PFSK-1 (cell line): ENCODE measurements at regions not wholly inside any gene's neighbourhood (a gene's known extent, or its start where the extent isn't known, plus 50 kb on each side); places are given as distances from the start of the nearest gene placed in this dataset.

ENCODE experiments used
- FOXP2 ChIP-seq: optimal IDR thresholded peaks from 2 replicates; pipeline ENCODE3; 2011; ENCODE audit warnings: borderline replicate concordance, control low read depth, inconsistent platforms; ENCODE audit not compliant: insufficient read depth; ENCODE audit errors: extremely low read length, extremely low read depth
- POLR2AphosphoS5 ChIP-seq: IDR thresholded peaks from 2 replicates; pipeline ENCODE4 v1.6.1; 2012; ENCODE audit warnings: low read depth, mild to moderate bottlenecking, control low read depth, low read length, moderate library complexity
- REST ChIP-seq, 2 experiments: IDR thresholded peaks; 2 replicates each; pipeline versions ENCODE4 v1.6.1 to v1.8.0; 2011 to 2012; ENCODE audit warnings: low read depth in 2 of 2, low read length in 2 of 2, control low read depth in 1 of 2, inconsistent platforms in 1 of 2, mild to moderate bottlenecking in 1 of 2, moderate library complexity in 1 of 2; ENCODE audit not compliant: insufficient read depth in 1 of 2
- SIN3A ChIP-seq: IDR thresholded peaks from 2 replicates; pipeline ENCODE4 v1.6.1; 2012; ENCODE audit warnings: mild to moderate bottlenecking, low read length, moderate library complexity, borderline replicate concordance; ENCODE audit not compliant: insufficient read depth
- TAF1 ChIP-seq: IDR thresholded peaks from 2 replicates; pipeline ENCODE4 v1.6.1; 2012; ENCODE audit warnings: low read length, control low read depth, borderline replicate concordance; ENCODE audit not compliant: insufficient read depth

GRCh38 chr5:21661184-21661583 is 1192.0 kb downstream of the CDH12 start:
- TF ChIP-seq REST (IDR thresholded peaks at IDR 0.05; ENCODE audit: insufficient read depth in 1 of 2, low read depth in 2 of 2, low read length in 2 of 2) = no peak
- no peak for TF ChIP-seq POLR2AphosphoS5
- no peak for TF ChIP-seq SIN3A

GRCh38 chr5:21654556-21654955 is 1198.6 kb downstream of the CDH12 start:
- TF ChIP-seq POLR2AphosphoS5 (no peak), FOXP2 (no peak), TAF1 (no peak), SIN3A (no peak), REST (IDR thresholded peaks at IDR 0.05; ENCODE audit: insufficient read depth in 1 of 2, low read depth in 2 of 2, low read length in 2 of 2) (no peak)

GRCh38 chr5:21649969-21650368 is 1203.2 kb downstream of the CDH12 start:
- TF ChIP-seq TAF1 (no peak), SIN3A (no peak), FOXP2 (no peak), POLR2AphosphoS5 (no peak), REST (IDR thresholded peaks at IDR 0.05; ENCODE audit: insufficient read depth in 1 of 2, low read depth in 2 of 2, low read length in 2 of 2) (no peak)

GRCh38 chr5:21646469-21646868 is 1206.7 kb downstream of the CDH12 start:
- TF ChIP-seq FOXP2 (no peak), POLR2AphosphoS5 (no peak), TAF1 (no peak), SIN3A (no peak), REST (IDR thresholded peaks at IDR 0.05; ENCODE audit: insufficient read depth in 1 of 2, low read depth in 2 of 2, low read length in 2 of 2) (no peak)

GRCh38 chr5:21644032-21644431 is 1209.1 kb downstream of the CDH12 start:
- TF ChIP-seq REST (IDR thresholded peaks at IDR 0.05; ENCODE audit: insufficient read depth in 1 of 2, low read depth in 2 of 2, low read length in 2 of 2) (no peak), SIN3A (no peak), POLR2AphosphoS5 (no peak), TAF1 (no peak), FOXP2 (no peak)
